Astrocyte of the spinal cord (primary cell): ENCODE measurements at regions not wholly inside any gene's neighbourhood (a gene's known extent, or its start where the extent isn't known, plus 50 kb on each side); places are given as distances from the start of the nearest gene placed in this dataset.
A peak's percentile ranks its signal among the peaks of the same experiment; 100 is the strongest.
"Not testable (repeated sequence)": the region's sequence is repeated elsewhere in the genome, so short reads cannot be mapped to it uniquely, and the experiment has no call there.

Experiments used
- DNase-seq: peaks from one replicate; pipeline ENCODE4 v3.0.0; 2011; ENCODE audit warnings: low read depth, low spot score
- H3K4me3 ChIP-seq: 2 replicates; pipeline ENCODE4 v1.5.1; 2011; ENCODE audit warnings: low read depth, mild to moderate bottlenecking, low read length, moderate library complexity
- in situ Hi-C: cut with HindIII; loops from 2 replicates; pipeline ENCODE4 v1.10.0; 2017; ENCODE audit warnings: low sequenced_read_pairs
- TF ChIP-seq, protein P1 (sequence below): IDR thresholded peaks from 2 replicates; pipeline ENCODE4 v1.5.1; 2012; ENCODE audit warnings: low read depth, mild to moderate bottlenecking, low read length, inconsistent platforms

DNA sequence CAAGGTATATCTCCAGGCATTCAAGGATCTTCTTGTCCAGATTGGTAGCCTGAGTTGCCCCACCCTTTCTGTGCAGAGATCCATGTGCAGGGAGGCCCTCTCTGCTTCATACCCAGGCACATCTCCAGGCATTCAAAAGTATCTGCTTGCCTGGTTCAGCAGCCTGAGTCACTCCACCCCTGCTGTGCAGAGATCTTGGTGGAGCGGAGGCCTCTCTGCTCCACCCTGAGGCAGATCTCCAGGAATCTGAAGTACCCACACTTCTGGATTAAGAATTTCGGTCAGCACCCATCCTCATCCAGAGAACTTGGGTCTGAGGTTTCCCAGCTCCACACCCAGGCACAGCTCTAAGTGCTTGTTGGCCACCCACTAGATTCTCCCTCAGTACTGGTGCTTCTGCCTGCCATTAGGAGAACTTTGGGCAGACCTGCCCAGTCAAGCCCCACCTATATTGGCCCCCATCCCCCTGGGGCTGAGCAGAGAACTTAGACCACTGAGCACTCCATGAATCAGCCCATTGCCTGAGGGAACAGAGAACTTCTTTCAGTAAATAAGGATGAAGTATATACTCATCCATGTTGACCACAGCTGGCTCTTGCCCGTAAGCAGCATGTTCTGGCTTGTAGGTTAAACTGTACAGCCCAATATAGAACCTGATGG lies 199.5 kb upstream of the ZCCHC13 start:
- TF ChIP-seq, protein P1, sequence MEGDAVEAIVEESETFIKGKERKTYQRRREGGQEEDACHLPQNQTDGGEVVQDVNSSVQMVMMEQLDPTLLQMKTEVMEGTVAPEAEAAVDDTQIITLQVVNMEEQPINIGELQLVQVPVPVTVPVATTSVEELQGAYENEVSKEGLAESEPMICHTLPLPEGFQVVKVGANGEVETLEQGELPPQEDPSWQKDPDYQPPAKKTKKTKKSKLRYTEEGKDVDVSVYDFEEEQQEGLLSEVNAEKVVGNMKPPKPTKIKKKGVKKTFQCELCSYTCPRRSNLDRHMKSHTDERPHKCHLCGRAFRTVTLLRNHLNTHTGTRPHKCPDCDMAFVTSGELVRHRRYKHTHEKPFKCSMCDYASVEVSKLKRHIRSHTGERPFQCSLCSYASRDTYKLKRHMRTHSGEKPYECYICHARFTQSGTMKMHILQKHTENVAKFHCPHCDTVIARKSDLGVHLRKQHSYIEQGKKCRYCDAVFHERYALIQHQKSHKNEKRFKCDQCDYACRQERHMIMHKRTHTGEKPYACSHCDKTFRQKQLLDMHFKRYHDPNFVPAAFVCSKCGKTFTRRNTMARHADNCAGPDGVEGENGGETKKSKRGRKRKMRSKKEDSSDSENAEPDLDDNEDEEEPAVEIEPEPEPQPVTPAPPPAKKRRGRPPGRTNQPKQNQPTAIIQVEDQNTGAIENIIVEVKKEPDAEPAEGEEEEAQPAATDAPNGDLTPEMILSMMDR = no peak
- in situ Hi-C loops = no loop called here
- DNase-seq = peak; percentile 61
- no peak overlapping the region for H3K4me3 ChIP-seq

DNA sequence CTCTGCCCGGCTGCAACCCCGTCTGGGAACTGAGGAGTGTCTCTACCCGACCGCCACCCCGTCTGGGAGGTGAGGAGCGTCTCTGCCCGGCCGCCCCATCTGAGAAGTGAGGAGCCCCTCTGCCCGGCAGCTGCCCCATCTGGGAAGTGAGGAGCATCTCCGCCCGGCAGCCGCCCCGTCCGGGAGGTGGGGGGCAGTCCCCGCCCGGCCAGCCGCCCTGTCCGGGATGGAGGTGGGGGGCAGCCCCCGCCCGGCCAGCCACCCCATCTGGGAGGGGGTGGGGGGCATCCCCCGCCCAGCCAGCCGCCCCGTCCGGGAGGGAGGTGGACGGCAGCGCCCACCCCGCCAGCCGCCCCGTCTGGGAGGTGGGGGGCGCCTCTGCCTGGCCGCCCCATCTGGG lies 205.6 kb upstream of the ZCCHC13 start:
- in situ Hi-C loops, DNase-seq, H3K4me3 ChIP-seq: not testable (repeated sequence)

DNA sequence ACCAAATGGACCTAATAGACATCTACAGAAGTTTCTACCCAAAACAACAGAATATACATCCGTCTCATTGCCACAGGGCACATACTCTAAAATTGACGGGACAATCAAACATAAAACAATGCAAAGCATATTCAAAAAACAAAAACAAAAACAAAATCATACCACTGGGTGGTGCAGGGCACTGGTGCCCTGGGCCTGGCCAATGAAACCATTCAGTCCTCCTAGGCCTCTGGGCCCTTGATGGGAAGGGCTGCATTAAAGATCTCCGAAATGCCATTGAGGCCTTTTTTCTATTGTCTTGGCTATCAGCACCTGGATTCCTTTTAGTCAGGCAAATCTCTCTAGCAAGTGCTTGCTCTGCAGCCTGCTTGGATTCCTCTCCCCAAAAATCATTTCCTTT lies 213.9 kb upstream of the ZCCHC13 start:
- TF ChIP-seq, protein P1 = no peak
- no peak overlapping the region for H3K4me3 ChIP-seq
- in situ Hi-C loops = no loop called here
- no peak for DNase-seq

DNA sequence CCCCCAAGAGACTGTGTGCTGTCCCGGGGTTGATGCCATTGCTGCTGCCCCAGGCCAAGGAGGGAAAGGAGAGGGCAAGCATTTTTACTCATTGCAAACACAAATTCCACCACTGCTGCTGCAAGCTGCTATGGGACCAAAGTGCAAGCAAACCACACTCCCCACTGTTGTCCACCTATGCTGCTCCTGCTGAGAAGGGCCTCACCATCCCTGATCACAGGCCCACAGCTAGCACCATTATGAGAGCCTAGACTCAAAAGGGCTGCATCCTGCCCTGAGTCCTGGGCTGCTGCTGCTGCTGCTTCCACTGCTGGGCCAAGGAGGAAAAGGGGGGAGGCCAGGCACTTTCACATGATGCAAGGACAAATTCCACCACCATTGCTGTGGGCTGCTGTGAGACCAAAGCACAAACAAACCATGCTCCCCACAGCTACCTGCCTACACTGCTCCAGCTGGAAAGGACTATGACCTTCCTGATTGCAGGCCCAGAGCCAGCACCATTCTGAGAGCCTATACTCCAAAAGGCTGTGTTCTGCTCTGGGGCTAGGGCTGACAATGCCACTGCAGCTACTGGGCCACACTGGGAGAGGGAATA lies 218.2 kb upstream of the ZCCHC13 start:
- H3K4me3 ChIP-seq = no peak overlapping the region
- TF ChIP-seq, protein P1 = no peak

DNA sequence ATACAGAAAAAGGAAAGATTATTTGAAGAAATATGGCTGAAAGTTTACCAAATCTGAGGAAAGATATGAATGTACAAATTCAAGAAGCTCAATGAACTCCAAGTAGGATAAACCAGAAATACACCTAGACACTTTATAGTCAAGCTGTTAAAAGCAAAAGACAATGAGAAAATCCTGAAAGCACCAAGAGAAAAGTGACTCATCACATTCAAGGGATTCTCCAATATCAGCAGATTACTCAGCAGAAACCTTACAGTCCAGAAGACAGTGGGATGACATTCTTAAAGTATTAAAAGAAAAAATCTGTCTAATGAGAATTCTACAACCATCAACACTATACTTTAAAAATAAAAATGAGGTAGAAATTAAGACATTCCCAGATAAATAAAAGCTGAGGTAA lies 223.8 kb upstream of the ZCCHC13 start:
- TF ChIP-seq, protein P1 = no peak
- in situ Hi-C loops = no loop called here
- no peak overlapping the region for H3K4me3 ChIP-seq
- no peak for DNase-seq

More for the DNA sequence above, 218.2 kb upstream of the ZCCHC13 start:
- in situ Hi-C loops = no loop called here
- DNase-seq = no peak

DNA sequence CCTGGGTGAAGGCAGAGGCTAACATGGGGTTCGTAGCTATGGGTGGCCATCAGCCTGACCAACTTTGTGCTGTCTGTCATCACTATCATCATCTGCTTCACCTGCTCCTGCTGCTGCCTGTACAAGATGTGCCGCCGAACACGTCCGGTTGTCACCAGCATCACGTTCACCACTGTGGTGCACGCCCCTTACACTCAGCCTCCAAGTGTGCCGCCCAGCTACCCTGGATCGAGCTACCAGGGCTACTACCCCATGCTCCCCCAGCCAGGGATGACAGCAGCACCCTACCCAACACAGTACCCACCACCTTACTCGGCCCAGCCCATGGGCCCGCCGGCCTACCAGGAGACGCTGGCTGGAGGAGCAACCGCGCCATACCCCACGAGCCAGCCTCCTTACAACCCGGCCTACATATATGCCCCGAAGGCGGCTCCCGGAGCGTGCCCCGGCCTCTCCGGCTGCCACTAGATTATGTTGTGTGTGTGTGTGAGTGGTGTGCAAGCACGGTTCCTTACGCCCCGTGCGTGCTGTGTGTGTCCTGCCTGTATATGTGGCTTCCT lies 213.4 kb upstream of the XIST start:
- H3K4me3 ChIP-seq = no peak overlapping the region
- TF ChIP-seq, protein P1 = no peak
- in situ Hi-C loops = no loop called here
- DNase-seq = no peak

DNA sequence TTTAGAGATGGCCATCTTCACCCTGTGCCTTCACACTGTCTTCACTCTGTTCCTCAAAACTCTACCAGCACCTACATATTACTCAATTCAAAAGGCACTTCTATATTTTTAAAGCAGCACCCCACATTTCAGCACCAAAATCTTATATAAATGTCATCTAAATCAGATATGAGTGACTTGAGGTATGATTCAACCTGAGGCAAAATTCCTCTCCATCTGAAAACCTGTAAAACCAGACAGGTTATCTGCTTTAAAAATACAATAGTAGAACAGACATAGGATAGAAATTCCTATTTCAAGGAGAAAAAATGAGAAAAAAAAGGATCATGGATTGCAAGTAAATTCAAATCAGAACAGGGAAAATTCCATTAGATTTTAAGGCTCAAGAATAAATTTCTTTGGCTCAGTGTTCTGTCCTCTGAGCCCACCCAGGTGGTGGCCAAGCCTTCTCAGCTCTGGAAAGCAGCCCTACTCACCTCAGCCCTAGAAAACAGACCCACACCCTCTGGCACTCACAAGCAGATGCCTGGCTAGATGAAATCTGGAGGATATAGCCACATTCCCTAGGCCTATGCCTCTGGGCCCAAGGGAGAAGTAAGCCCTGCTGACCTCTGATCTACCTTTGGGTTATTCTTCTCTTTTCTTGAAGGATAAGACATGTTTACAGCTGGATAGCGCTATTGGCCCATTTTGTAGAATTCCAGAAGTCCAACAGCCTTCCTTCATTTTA lies 211.1 kb upstream of the XIST start:
- in situ Hi-C loops = no loop called here
- H3K4me3 ChIP-seq = no peak overlapping the region
- no peak for DNase-seq
- TF ChIP-seq, protein P1 = no peak
